ENCODE measurements at regions not wholly inside any gene's neighbourhood (a gene's known extent, or its start where the extent isn't known, plus 50 kb on each side); places are given as distances from the start of the nearest gene placed in this dataset.

- TF ChIP-seq CTCF (IDR thresholded peaks at IDR 0.05) (no peak), POLR2A (IDR thresholded peaks at IDR 0.05) (no peak)
These were observed 163.3 kb downstream of the OR4M2 start for GRCh38 chr15:22243440-22244130.
